WERI-Rb-1 (cell line): ENCODE measurements at regions not wholly inside any gene's neighbourhood (a gene's known extent, or its start where the extent isn't known, plus 50 kb on each side); places are given as distances from the start of the nearest gene placed in this dataset.

Experiments used
- DNase-seq: peaks from one replicate; pipeline ENCODE4 v3.0.0-alpha.2; 2020
- H3K27ac ChIP-seq: fragments of 250-450 bp; sonication (Bioruptor Pico); 2 replicates; pipeline ENCODE4 v1.5.1; 2020; ENCODE audit warnings: mild to moderate bottlenecking, moderate library complexity
- H3K27me3 ChIP-seq: fragments of 250-450 bp; sonication (Bioruptor Pico); 2 replicates; pipeline ENCODE4 v1.5.1; 2021; ENCODE audit warnings: mild to moderate bottlenecking, low read depth, moderate library complexity; ENCODE audit not compliant: insufficient read depth, severe bottlenecking
- H3K36me3 ChIP-seq: fragments of 250-450 bp; sonication (Bioruptor Pico); 2 replicates; pipeline ENCODE4 v1.5.1; 2020; ENCODE audit warnings: mild to moderate bottlenecking, moderate library complexity
- H3K4me3 ChIP-seq: 2 replicates; pipeline ENCODE4 v1.5.1; 2011; ENCODE audit warnings: low read depth, mild to moderate bottlenecking, control low read depth, low read length
- H3K9me3 ChIP-seq: fragments of 250-450 bp; sonication (Bioruptor Pico); 2 replicates; pipeline ENCODE4 v1.5.1; 2021; ENCODE audit warnings: mild to moderate bottlenecking, moderate library complexity; ENCODE audit not compliant: severe bottlenecking
- TF ChIP-seq, protein P1 (sequence below): IDR thresholded peaks from 2 replicates; pipeline ENCODE4 v1.5.1; 2011; ENCODE audit warnings: low read depth, mild to moderate bottlenecking, control low read depth, inconsistent platforms, low read length

DNA sequence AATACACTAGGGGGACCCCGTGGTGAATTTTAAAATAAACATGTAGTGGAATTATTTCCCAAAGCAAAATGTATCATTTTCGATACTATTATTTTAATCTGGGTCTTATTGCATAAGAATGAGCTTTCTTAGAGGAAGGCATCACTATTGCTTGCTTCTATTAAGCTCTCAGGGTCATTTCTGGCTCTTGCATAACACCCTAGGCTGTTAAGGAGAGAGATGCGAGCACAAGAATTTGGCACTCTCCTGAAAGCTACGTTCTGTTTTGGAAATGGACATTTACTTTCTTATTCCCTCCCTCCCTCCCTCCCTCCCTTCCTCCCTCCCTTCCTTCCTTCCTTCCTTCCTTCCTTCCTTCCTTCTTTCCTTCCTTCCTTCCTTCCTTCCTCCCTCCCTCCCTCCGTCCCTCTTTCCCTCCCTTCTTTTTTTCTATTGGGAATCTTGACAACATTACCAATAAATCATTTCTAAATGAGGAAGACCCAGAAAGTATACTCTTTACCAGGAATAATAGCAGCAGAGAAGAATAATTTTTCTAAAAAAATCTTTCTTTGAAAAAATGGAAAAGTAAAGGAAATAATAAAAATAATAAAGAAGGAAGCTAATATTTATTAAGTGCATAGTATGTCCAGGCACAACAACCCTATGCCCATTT is 83.6 kb upstream of the BDNF start:
- no peak for DNase-seq
- Histone ChIP-seq H3K27me3 (no peaks in the 10 kb centered on the region), H3K9me3 (no peaks in the 10 kb centered on the region), H3K36me3 (no peaks in the 10 kb centered on the region), H3K4me3 (no peak overlapping the region), H3K27ac (no peak overlapping the region)
- TF ChIP-seq, protein P1, sequence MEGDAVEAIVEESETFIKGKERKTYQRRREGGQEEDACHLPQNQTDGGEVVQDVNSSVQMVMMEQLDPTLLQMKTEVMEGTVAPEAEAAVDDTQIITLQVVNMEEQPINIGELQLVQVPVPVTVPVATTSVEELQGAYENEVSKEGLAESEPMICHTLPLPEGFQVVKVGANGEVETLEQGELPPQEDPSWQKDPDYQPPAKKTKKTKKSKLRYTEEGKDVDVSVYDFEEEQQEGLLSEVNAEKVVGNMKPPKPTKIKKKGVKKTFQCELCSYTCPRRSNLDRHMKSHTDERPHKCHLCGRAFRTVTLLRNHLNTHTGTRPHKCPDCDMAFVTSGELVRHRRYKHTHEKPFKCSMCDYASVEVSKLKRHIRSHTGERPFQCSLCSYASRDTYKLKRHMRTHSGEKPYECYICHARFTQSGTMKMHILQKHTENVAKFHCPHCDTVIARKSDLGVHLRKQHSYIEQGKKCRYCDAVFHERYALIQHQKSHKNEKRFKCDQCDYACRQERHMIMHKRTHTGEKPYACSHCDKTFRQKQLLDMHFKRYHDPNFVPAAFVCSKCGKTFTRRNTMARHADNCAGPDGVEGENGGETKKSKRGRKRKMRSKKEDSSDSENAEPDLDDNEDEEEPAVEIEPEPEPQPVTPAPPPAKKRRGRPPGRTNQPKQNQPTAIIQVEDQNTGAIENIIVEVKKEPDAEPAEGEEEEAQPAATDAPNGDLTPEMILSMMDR = no peak

DNA sequence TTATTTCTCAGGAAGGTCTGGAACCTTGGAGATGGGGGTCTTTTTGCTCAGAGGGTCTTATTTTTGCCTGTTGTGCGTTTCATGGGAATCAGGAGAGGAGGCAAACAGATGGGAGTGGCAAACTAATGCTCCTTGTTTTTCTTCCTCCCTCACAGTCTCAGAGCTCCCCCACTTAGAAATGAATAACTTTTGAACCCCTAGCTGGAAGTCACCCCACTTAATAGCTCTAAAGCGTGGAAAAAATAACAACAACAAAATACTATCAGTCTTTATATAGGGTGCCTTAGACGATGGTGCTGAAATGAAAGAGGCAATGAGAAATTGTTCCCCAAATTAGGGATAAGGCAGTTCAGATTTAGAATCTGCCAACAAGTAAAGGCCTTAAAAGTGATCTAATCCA is 76.8 kb upstream of the BDNF start:
- no peak overlapping the region for H3K4me3 ChIP-seq
- TF ChIP-seq, protein P1 = no peak

DNA sequence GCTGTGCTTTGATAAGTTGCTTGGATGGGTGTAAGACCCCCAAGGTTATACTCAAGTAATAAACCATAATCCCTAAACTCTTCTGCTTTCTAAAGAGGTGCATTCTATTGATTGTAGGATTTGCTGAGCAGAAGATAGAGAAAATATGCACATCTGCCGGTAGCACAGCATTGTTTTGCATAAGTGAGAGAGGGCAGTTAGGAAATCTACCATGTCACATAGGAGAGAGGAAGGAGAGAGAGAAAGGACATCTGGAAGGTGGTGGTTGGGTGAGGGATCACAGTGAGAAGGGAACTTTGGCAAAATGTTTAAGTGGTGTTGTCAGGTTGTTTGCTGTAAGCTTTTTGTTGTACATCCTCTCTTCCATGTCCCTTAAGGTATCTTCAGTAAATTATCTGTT is 73.6 kb upstream of the BDNF start:
- Histone ChIP-seq H3K27me3 (no peaks in the 10 kb centered on the region), H3K36me3 (no peaks in the 10 kb centered on the region), H3K9me3 (no peaks in the 10 kb centered on the region), H3K4me3 (no peak overlapping the region), H3K27ac (no peak overlapping the region)
- TF ChIP-seq, protein P1 = no peak
- DNase-seq = no peak

More for the DNA sequence above, 76.8 kb upstream of the BDNF start:
- Histone ChIP-seq H3K27ac (no peak overlapping the region), H3K9me3 (no peaks in the 10 kb centered on the region), H3K36me3 (no peaks in the 10 kb centered on the region), H3K27me3 (no peaks in the 10 kb centered on the region)
- DNase-seq = no peak

DNA sequence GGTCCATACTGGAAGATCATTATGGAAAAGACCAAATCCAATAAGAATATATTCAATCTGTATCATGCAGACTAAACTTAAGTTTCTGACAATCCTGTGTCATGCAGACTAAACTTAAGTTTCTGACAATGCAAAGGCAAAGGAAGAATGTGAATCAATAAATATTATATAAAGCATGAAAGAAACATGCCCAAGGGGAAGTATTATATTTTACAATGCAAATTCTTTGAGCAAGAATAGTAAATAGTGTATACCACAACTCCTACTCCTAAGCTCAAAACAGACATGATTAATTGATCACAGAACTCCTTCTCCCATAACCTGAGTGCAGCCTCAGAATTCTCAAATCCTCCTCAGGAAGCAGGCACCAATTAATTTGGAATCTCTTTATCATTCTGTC is 71.3 kb upstream of the BDNF start:
- Histone ChIP-seq H3K27ac (no peak overlapping the region), H3K27me3 (no peaks in the 10 kb centered on the region), H3K36me3 (no peaks in the 10 kb centered on the region), H3K4me3 (no peak overlapping the region), H3K9me3 (no peaks in the 10 kb centered on the region)
- TF ChIP-seq, protein P1 = no peak
- no peak for DNase-seq

- TF ChIP-seq, protein P1 = no peak
- Histone ChIP-seq H3K27ac (no peak overlapping the region), H3K27me3 (no peaks in the 10 kb centered on the region), H3K36me3 (no peaks in the 10 kb centered on the region), H3K4me3 (no peak overlapping the region), H3K9me3 (no peaks in the 10 kb centered on the region)
- no peak for DNase-seq
These were observed 70.3 kb upstream of the BDNF start for GRCh38 chr11:27770576-27770975.

GRCh38 chr11:27763736-27764135 is 63.5 kb upstream of the BDNF start:
- Histone ChIP-seq H3K27me3 (no peaks in the 10 kb centered on the region), H3K4me3 (no peak overlapping the region), H3K36me3 (no peaks in the 10 kb centered on the region), H3K9me3 (no peaks in the 10 kb centered on the region), H3K27ac (no peak overlapping the region)
- no peak for DNase-seq
- TF ChIP-seq, protein P1 = no peak
